Esophagus muscularis mucosa (tissue), 3 donors: ENCODE measurements at regions not wholly inside any gene's neighbourhood (a gene's known extent, or its start where the extent isn't known, plus 50 kb on each side); places are given as distances from the start of the nearest gene placed in this dataset.

Source experiments
- POLR2A ChIP-seq: fragments of 450-650 bp; IDR thresholded peaks from one replicate; pipeline ENCODE4 v1.6.1; 2017; ENCODE audit warnings: antibody characterized with exemption, moderate library complexity, mild to moderate bottlenecking, low read depth
- POLR2AphosphoS5 ChIP-seq, 2 donors: sonication (generic); formaldehyde crosslinking; IDR thresholded peaks; one replicate each; pipeline ENCODE4 v1.6.1; 2017; ENCODE audit warnings: antibody characterized with exemption in 2 of 2
- TF ChIP-seq, protein P1 (sequence below), 3 experiments: fragments of 200-600 bp in 2 of 3; fragments of 450-650 bp in 1 of 3; sonication (generic) in 2 of 3; IDR thresholded peaks; one replicate each; pipeline ENCODE4 v1.5.1; 2017 to 2019; ENCODE audit warnings: antibody characterized with exemption in 3 of 3, mild to moderate bottlenecking in 2 of 3, moderate library complexity in 1 of 3

- TF ChIP-seq POLR2AphosphoS5 (IDR thresholded peaks at IDR 0.05): peak; percentile 44 to 72
- TF ChIP-seq, protein P1, sequence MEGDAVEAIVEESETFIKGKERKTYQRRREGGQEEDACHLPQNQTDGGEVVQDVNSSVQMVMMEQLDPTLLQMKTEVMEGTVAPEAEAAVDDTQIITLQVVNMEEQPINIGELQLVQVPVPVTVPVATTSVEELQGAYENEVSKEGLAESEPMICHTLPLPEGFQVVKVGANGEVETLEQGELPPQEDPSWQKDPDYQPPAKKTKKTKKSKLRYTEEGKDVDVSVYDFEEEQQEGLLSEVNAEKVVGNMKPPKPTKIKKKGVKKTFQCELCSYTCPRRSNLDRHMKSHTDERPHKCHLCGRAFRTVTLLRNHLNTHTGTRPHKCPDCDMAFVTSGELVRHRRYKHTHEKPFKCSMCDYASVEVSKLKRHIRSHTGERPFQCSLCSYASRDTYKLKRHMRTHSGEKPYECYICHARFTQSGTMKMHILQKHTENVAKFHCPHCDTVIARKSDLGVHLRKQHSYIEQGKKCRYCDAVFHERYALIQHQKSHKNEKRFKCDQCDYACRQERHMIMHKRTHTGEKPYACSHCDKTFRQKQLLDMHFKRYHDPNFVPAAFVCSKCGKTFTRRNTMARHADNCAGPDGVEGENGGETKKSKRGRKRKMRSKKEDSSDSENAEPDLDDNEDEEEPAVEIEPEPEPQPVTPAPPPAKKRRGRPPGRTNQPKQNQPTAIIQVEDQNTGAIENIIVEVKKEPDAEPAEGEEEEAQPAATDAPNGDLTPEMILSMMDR (IDR thresholded peaks at IDR 0.05): no peak
- TF ChIP-seq POLR2A: no peak
These were observed 78.4 kb upstream of the DAB2 start for GRCh38 chr5:39503155-39503554.
